ENCODE measurements at regions not wholly inside any gene's neighbourhood (a gene's known extent, or its start where the extent isn't known, plus 50 kb on each side); places are given as distances from the start of the nearest gene placed in this dataset.
"Not testable (repeated sequence)": the region's sequence is repeated elsewhere in the genome, so short reads cannot be mapped to it uniquely, and the experiment has no call there.

DNA sequence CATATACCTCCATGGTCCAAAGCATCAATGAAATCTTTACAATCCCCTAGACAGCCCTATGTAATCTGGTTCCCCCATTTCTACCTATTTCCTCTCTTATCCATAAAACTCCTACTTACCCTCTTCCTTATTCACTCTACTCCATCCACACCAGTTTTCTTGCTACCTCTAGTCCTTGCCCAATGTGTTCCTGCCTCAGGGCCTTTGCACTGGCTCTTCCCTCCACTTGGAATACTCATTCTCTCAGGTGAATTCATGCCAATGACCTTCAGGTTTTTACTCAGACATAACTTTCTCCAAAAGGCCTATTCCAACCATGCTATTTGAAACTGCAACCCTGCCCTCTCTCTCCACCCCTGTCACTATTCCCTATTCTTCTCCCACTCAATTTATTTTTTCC is 138.7 kb upstream of the KRR1 start:
- Mint-ChIP-seq H3K27me3 (peaks cover 6% of the 10 kb centered on the region), H3K4me3 (no peak overlapping the region), H3K27ac (no peak overlapping the region), H3K36me3 (ENCODE audit: low read depth) (no peaks in the 10 kb centered on the region), H3K4me1 (ENCODE audit: low read depth) (no peaks in the 10 kb centered on the region), H3K9me3 (no peaks in the 10 kb centered on the region)
- intact Hi-C loops (cut with micrococcal nuclease), result no loop called here

DNA sequence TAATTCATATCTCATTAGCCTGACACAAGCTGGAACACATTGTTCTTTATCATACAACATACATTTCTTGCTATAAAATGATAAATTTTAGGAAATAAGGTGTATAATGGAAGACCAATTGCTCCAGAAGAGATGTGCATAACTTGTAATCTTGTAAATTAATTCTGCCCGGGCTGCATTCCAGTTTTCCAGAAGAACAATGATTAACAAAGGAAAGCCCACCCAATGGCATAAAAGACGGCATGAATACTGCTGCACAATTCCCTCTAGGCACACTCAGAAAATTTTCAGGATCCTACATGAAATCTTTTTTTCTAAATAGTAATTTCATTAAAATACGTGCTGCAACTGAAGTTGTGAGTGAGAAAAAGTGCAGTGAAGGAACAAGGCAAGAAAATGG is 137.4 kb upstream of the KRR1 start:
- Mint-ChIP-seq H3K27me3 (peaks cover 6% of the 10 kb centered on the region), H3K4me3 (no peak overlapping the region), H3K27ac (no peak overlapping the region), H3K4me1 (ENCODE audit: low read depth) (no peaks in the 10 kb centered on the region), H3K9me3 (no peaks in the 10 kb centered on the region), H3K36me3 (ENCODE audit: low read depth) (no peaks in the 10 kb centered on the region)
- intact Hi-C loops (cut with micrococcal nuclease), result no loop called here

DNA sequence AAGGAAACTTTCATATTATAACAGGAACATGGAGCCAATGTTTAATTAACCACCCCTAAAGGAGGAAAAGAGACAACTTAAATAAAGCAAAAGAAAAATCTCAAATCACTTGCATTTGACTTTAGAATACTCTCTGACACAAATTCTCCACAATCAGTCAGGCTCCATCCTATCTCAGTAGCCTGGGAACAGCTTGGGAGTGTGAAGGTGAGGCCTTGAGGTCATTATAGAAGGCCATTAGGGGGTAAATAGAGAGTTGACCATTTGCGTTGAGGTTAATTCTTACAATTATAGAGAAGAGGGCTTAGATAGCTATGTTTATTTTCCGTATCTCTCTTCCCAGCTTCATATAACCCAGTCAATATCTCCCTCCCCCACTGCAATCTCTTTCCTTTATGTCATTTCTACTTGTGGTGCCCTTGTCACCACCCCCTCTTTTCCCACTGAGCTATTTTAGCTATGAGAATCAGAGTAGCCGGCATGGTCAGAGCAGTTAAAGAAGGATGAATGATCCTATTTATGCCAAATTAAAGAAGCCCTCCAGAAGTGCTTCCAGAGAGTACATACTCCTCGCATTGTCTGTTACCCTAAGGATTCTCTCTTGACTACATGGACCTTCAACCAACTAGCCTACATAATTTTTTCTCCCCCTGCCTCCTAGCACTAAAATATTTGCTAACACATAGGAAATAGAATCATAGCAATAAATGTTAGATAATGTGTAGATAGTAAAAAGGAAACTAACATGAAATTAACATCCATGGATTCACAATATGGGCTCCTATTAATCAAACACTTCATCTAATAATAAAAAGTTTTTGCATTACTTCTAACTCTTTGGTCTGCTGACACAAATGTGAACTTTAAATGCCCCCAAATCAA is 135.2 kb upstream of the KRR1 start:
- H3K4me3 Mint-ChIP-seq, result no peak overlapping the region
- intact Hi-C loops (cut with micrococcal nuclease), result no loop called here
- no peak overlapping the region for H3K27ac Mint-ChIP-seq
- H3K36me3 Mint-ChIP-seq (ENCODE audit: low read depth), result no peaks in the 10 kb centered on the region
- no peaks in the 10 kb centered on the region for H3K9me3 Mint-ChIP-seq
- no peaks in the 10 kb centered on the region for H3K4me1 Mint-ChIP-seq (ENCODE audit: low read depth)
- H3K27me3 Mint-ChIP-seq, result peaks cover 1% of the 10 kb centered on the region

DNA sequence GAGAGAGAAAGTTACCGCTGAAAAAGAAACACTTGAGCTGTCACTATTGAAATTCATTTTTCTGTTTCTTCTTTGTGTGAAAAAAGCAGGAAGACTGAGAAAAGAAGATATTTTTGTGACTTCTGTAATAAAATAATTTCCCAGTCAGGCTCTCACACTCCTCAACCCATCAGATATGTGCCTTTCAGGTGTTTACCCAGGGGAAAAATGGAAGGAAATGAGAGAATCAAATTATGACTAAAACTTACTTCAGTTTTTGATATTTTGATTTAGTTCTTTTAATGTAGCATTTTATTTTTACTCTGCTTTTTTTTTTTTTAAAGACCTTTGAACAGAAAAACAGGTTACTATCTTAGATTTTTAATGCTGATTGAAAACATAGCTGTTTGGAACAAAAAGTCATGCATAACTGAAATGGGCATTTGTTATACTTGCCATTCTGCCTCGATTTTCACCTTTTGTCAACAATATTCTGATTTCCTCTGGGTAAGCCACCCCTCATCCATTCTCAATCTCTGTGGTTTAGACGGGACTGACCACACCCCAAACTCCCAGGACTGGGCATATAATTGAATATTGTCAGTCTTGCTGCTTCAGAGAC is 133.2 kb upstream of the KRR1 start:
- H3K4me1 Mint-ChIP-seq (ENCODE audit: low read depth), result peaks cover 6% of the 10 kb centered on the region
- intact Hi-C loops (cut with micrococcal nuclease), result no loop called here
- no peak overlapping the region for H3K4me3 Mint-ChIP-seq
- H3K36me3 Mint-ChIP-seq (ENCODE audit: low read depth), result no peaks in the 10 kb centered on the region
- no peaks in the 10 kb centered on the region for H3K27me3 Mint-ChIP-seq
- H3K27ac Mint-ChIP-seq, result no peak overlapping the region
- no peaks in the 10 kb centered on the region for H3K9me3 Mint-ChIP-seq

DNA sequence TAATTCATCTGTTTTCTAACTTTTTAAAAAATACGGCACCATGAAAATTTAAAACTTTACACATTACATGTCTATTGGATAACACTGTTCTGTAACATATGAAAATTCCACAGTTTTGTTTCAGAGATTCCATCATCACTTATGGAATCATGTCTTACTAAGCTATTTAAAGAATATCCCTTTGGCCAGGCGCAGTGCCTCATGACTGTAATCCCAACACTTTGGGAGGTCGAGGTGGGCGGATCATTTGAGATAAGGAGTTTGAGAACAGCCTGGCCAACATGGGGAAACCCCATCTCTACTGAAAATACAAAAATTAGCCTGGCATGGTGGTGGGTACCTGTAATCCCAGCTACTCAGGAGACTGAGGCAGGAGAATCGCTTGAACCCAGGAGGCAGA is 131.7 kb upstream of the KRR1 start:
- intact Hi-C loops (cut with micrococcal nuclease); H3K27ac Mint-ChIP-seq; H3K9me3 Mint-ChIP-seq; H3K4me1 Mint-ChIP-seq (ENCODE audit: low read depth); H3K36me3 Mint-ChIP-seq (ENCODE audit: low read depth); H3K4me3 Mint-ChIP-seq; H3K27me3 Mint-ChIP-seq: not testable (repeated sequence)

DNA sequence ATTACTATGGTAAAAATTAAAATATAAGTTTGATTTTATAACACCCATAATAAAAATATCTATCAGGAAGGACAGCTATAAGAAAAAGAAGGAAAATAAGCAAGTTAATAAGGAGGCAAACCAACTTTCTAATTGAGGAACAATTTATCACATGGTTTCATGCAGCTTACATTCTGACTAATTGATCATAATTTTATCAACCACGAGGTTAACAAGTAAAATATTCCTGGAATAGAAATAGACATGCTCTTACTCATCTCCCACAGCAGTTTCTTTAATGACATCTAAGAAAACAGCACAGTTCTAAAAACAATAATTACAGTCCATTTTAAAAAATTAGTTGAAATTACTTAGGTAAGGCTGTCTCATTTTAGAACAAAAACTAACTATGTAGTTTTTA is 130.8 kb upstream of the KRR1 start:
- Mint-ChIP-seq H3K27me3 (no peaks in the 10 kb centered on the region), H3K9me3 (no peaks in the 10 kb centered on the region), H3K36me3 (ENCODE audit: low read depth) (no peaks in the 10 kb centered on the region), H3K4me3 (no peak overlapping the region), H3K27ac (no peak overlapping the region), H3K4me1 (ENCODE audit: low read depth) (peaks cover 6% of the 10 kb centered on the region)
- intact Hi-C loops (cut with micrococcal nuclease), result no loop called here

DNA sequence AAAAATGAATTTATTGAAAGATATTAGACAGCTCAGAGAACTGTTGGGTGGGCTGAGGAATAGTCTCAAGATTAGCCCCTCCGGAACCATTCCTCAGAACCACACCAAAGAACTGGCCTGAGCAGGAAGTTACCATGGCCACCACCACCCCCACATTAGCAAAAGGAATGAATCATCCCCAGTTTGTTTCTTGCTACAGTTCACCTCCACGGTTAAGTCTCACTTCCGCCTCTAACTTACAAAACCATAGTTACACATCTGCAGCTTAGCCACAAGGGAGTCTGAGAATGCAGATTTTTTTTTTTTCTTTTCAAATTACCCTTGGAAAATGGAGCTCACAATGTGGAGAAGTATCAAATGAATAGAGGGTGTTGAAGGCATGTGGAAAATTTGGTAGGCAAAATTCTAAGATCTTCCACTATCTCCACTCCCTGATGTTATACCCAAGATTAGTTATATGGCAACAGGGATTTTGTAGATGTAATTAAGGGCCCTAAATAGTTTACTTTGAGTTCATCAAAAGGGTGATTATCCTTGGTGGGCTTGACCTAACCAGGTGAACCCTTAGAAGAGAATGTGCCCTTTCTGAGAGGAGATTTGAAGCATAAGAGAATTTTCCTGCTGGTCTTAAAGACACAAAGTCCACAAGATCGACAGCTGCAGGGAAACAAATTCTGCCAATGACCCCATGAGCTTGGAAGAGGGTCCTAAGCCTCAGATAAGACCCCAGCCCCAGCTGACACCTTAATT is 129.8 kb upstream of the KRR1 start:
- Mint-ChIP-seq H3K9me3 (no peaks in the 10 kb centered on the region), H3K36me3 (ENCODE audit: low read depth) (no peaks in the 10 kb centered on the region), H3K27ac (no peak overlapping the region), H3K4me1 (ENCODE audit: low read depth) (peaks cover 6% of the 10 kb centered on the region), H3K27me3 (no peaks in the 10 kb centered on the region), H3K4me3 (no peak overlapping the region)
- intact Hi-C loops (cut with micrococcal nuclease), result no loop called here

DNA sequence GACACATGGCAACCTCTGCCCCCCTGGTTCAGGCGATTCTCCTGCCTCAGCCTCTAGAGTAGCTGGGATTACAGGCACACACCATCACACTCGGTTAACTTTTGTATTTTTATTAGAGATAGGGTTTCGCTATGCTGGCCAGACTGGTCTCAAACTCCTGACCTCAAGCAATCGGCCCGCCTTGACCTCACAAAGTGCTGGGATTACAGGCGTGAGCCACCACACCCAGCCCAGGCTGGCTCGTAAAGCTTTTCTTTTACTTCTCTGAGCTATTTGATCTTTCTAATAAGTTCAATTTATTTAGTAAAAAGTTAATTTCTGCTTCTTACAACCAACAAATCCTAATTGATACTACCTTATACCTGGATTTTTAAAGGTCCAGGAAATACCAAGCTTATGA is 127.4 kb upstream of the KRR1 start:
- Mint-ChIP-seq H3K4me3 (no peak overlapping the region), H3K9me3 (no peaks in the 10 kb centered on the region), H3K27me3 (no peaks in the 10 kb centered on the region), H3K36me3 (ENCODE audit: low read depth) (no peaks in the 10 kb centered on the region), H3K4me1 (ENCODE audit: low read depth) (peaks cover 6% of the 10 kb centered on the region), H3K27ac (no peak overlapping the region)
- intact Hi-C loops (cut with micrococcal nuclease), result no loop called here

DNA sequence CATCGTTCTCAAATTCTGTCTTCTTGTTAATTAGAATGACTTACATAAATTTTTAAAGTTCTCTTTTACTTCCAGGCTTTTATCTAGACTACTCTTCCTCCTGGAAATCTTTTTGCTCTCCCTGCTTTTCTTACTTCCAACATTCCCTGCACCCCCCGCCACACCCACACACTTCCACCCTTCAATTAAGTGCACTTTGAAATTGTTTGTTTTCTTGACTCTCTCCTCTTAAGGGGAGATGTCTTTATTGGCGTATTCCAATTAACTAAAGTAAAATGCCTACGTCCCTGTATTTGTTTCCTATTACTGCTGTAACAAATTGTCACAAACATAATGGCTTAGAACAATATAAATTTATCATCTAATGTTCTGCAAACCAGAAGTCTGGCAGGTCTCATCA is 125.2 kb upstream of the KRR1 start:
- no peaks in the 10 kb centered on the region for H3K9me3 Mint-ChIP-seq
- H3K27ac Mint-ChIP-seq, result no peak overlapping the region
- H3K4me3 Mint-ChIP-seq, result no peak overlapping the region
- H3K27me3 Mint-ChIP-seq, result no peaks in the 10 kb centered on the region
- peaks cover 6% of the 10 kb centered on the region for H3K4me1 Mint-ChIP-seq (ENCODE audit: low read depth)
- no peaks in the 10 kb centered on the region for H3K36me3 Mint-ChIP-seq (ENCODE audit: low read depth)
- intact Hi-C loops (cut with micrococcal nuclease), result no loop called here

DNA sequence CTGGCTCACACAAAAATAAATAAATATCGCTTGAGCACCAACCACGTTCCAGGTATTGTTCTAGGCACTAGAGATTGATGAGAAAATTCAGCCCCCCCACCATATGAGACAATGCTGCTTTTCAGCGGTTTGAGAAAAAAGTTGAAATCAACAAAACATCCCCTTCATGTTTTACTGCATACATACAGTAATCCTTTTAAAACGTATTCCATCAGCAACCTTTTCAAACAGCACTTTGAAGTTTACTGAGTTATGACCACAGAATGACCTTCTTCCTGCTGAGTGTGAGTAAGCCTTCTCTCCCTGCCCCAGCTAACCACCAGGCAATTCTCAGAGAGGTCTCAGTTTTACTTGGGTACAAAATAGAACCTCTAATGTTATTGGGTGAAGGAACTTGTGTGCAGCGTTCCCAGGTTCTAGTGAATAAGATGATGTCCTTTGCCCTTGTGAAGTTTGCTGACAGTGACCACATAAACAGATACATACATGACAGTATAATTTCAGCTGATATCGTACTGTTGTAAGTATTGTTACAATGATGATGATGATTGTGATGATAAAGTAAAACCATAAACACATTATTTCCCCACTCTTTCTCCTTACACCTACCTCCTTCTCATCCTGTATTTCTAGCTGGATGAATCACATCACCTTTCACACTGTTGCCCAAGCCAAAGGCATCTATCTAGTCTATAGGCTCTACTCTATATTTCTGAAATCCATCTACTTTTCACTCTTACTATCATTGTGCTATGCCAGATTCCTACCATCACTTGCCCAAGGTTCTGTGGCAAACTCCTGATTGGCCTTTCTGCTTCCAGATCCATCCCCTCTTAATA is 124.4 kb upstream of the KRR1 start:
- Mint-ChIP-seq H3K9me3 (no peaks in the 10 kb centered on the region), H3K36me3 (ENCODE audit: low read depth) (no peaks in the 10 kb centered on the region), H3K27me3 (no peaks in the 10 kb centered on the region), H3K4me3 (no peak overlapping the region), H3K4me1 (ENCODE audit: low read depth) (peaks cover under 1% of the 10 kb centered on the region), H3K27ac (no peak overlapping the region)
- intact Hi-C loops (cut with micrococcal nuclease), result no loop called here

DNA sequence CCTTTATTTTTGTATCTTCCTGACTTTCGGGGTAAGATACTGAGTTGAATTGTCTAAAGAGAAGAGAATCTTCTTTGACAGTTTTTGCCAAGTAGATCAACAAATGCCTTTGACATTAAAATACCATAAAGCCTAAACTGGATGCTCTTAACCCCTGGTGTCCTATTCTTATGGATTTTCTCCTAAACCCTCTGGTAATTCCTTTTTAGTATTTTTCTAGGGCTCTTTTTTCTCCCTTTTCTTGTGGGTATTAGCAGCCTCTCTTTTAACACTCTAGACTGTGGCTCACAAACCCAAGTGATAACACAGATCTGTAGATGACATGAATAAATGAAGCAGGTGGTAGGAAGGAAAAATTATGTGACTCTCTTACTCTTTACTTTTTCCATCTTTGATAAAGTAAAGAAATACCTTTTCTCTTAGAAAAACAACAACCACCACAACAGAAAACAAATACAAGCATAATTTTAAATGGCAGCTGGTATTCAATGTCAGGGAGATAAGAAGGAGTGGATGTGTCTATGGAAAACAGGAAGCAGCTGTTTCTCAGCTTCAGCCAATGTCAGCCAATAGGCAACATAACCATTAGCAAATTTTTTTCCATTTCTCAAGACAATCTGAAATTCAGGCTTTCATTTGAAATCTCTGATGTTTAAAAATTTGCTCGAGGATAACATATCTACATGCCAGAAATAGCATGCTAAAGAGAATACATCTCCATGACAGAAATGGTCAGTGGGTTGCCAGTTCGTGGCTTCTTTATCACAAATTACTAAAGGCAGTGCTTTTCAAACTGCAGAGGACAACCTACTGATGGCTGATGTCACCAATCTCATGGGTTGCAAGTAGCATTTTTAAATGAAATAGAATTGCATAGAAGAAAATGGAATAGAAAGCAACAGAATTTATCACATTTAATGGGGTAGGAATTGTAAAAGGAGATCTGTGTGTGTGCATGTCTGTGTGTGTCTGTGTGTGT is 123.1 kb upstream of the KRR1 start:
- no peaks in the 10 kb centered on the region for H3K36me3 Mint-ChIP-seq (ENCODE audit: low read depth)
- no peaks in the 10 kb centered on the region for H3K4me1 Mint-ChIP-seq (ENCODE audit: low read depth)
- H3K27ac Mint-ChIP-seq, result no peak overlapping the region
- no peaks in the 10 kb centered on the region for H3K9me3 Mint-ChIP-seq
- intact Hi-C loops (cut with micrococcal nuclease), result no loop called here
- no peaks in the 10 kb centered on the region for H3K27me3 Mint-ChIP-seq
- no peak overlapping the region for H3K4me3 Mint-ChIP-seq

DNA sequence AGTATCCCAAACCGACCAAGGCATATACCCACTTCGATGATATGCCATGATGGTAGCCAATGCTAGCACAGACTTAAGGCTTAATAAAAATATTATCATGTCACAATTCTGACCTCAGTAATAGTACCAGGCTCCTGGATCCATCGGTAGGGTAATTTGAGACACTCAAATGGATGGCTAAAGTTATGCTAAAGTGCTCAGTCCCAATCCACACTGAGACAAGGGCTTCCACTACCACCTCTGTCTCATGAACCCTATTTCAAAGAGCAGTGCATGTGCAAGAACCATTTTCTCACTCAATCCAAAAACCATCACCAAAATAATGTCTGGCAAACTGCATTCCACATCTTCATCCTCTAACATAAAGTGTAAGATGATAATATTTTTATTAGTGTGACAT is 122.4 kb upstream of the KRR1 start:
- H3K9me3 Mint-ChIP-seq, result no peaks in the 10 kb centered on the region
- no peak overlapping the region for H3K27ac Mint-ChIP-seq
- H3K4me1 Mint-ChIP-seq (ENCODE audit: low read depth), result no peaks in the 10 kb centered on the region
- intact Hi-C loops (cut with micrococcal nuclease), result no loop called here
- H3K36me3 Mint-ChIP-seq (ENCODE audit: low read depth), result no peaks in the 10 kb centered on the region
- no peak overlapping the region for H3K4me3 Mint-ChIP-seq
- no peaks in the 10 kb centered on the region for H3K27me3 Mint-ChIP-seq

DNA sequence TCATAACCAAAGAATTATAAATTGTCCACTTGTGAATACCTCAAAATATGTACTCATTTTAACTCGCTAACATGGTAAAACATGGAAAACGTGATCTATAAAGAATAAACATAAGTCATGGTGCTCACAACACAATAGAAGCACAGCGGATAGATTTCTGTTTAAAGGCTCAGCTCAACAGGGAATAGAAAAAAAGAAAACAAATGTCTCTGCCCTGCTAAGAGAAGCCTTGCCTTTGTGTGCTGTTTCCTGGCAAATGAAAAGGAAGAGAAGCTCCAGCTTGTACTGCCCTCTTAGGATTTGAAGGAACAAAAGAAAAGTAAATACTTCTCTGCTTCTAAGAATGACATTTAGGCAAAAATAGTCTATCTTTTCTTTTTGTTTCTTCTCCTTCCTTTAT is 121.0 kb upstream of the KRR1 start:
- Mint-ChIP-seq H3K36me3 (ENCODE audit: low read depth) (no peaks in the 10 kb centered on the region), H3K27ac (no peak overlapping the region), H3K27me3 (no peaks in the 10 kb centered on the region), H3K4me1 (ENCODE audit: low read depth) (no peaks in the 10 kb centered on the region), H3K9me3 (no peaks in the 10 kb centered on the region), H3K4me3 (no peak overlapping the region)
- intact Hi-C loops (cut with micrococcal nuclease), result no loop called here
